ENCODE measurements at regions not wholly inside any gene's neighbourhood (a gene's known extent, or its start where the extent isn't known, plus 50 kb on each side); places are given as distances from the start of the nearest gene placed in this dataset.

- TF ChIP-seq CTCF (conservative IDR thresholded peaks at IDR 0.05; ENCODE audit: low read depth in 2 of 2) (no peak), NANOG (IDR thresholded peaks at IDR 0.05; ENCODE audit: borderline replicate concordance) (no peak), ZNF114 (CRISPR knock-in tag; IDR thresholded peaks at IDR 0.05) (no peak), EZH2 (IDR thresholded peaks at IDR 0.05; ENCODE audit: low read depth, unreplicated experiment) (no peak), EZH2phosphoT487 (IDR thresholded peaks at IDR 0.05; ENCODE audit: unreplicated experiment) (no peak), POLR2AphosphoS5 (IDR thresholded peaks at IDR 0.05; ENCODE audit: low read depth) (no peak), REST (IDR thresholded peaks at IDR 0.05; ENCODE audit: unreplicated experiment) (no peak), JUNB (IDR thresholded peaks at IDR 0.05; ENCODE audit: unreplicated experiment) (no peak), ETS1 (IDR thresholded peaks at IDR 0.05) (no peak), CREB1 (CRISPR knock-in tag; IDR thresholded peaks at IDR 0.05; ENCODE audit: low read depth) (no peak)
These were observed 152.5 kb upstream of the PLEKHG7 start for GRCh38 chr12:92550254-92550653.

All from GM23338 (cell line).